ENCODE measurements at regions not wholly inside any gene's neighbourhood (a gene's known extent, or its start where the extent isn't known, plus 50 kb on each side); places are given as distances from the start of the nearest gene placed in this dataset.

- no peak for DNase-seq (ENCODE audit: low read depth)
- no peak overlapping the region for H3K4me3 ChIP-seq (ENCODE audit: low read depth, low read length)
- no peak for TF ChIP-seq CTCF (IDR thresholded peaks at IDR 0.05; ENCODE audit: control insufficient read depth, extremely low read depth, insufficient read depth)
Observed at GRCh38 chr4:3349116-3349515, 56.3 kb downstream of the RGS12 start.

GRCh38 chr4:3351997-3352396 lies 59.2 kb downstream of the RGS12 start:
- no peak for TF ChIP-seq CTCF (IDR thresholded peaks at IDR 0.05; ENCODE audit: control insufficient read depth, extremely low read depth, insufficient read depth)
- no peak overlapping the region for H3K4me3 ChIP-seq (ENCODE audit: low read depth, low read length)
- DNase-seq (ENCODE audit: low read depth) = no peak

GRCh38 chr4:3352505-3352904 lies 59.7 kb downstream of the RGS12 start:
- H3K4me3 ChIP-seq (ENCODE audit: low read depth, low read length) = no peak overlapping the region
- DNase-seq (ENCODE audit: low read depth) = no peak
- no peak for TF ChIP-seq CTCF (IDR thresholded peaks at IDR 0.05; ENCODE audit: control insufficient read depth, extremely low read depth, insufficient read depth)

- no peak overlapping the region for H3K4me3 ChIP-seq (ENCODE audit: low read depth, low read length)
- no peak for TF ChIP-seq CTCF (IDR thresholded peaks at IDR 0.05; ENCODE audit: control insufficient read depth, extremely low read depth, insufficient read depth)
- DNase-seq (ENCODE audit: low read depth) = no peak
Observed at GRCh38 chr4:3352941-3353594, 60.2 kb downstream of the RGS12 start.

- TF ChIP-seq CTCF (IDR thresholded peaks at IDR 0.05; ENCODE audit: control insufficient read depth, extremely low read depth, insufficient read depth) = no peak
- DNase-seq (ENCODE audit: low read depth) = no peak
- no peak overlapping the region for H3K4me3 ChIP-seq (ENCODE audit: low read depth, low read length)
Observed at GRCh38 chr4:3353752-3354454, 61.1 kb downstream of the RGS12 start.

GRCh38 chr4:3354455-3354811 lies 61.6 kb downstream of the RGS12 start:
- no peak overlapping the region for H3K4me3 ChIP-seq (ENCODE audit: low read depth, low read length)
- DNase-seq (ENCODE audit: low read depth) = no peak
- TF ChIP-seq CTCF (IDR thresholded peaks at IDR 0.05; ENCODE audit: control insufficient read depth, extremely low read depth, insufficient read depth) = no peak
